ENCODE measurements at regions not wholly inside any gene's neighbourhood (a gene's known extent, or its start where the extent isn't known, plus 50 kb on each side); places are given as distances from the start of the nearest gene placed in this dataset.

- TF ChIP-seq CTCF (IDR thresholded peaks at IDR 0.05; ENCODE audit: insufficient read depth, low read depth, low read length) (no peak), EZH2 (IDR thresholded peaks at IDR 0.05; ENCODE audit: insufficient read depth, low read length) (no peak)
These were observed 143.4 kb downstream of the AREG start for GRCh38 chr4:74588350-74588749.
